Kidney epithelial cell (primary cell): ENCODE measurements at regions not wholly inside any gene's neighbourhood (a gene's known extent, or its start where the extent isn't known, plus 50 kb on each side); places are given as distances from the start of the nearest gene placed in this dataset.

ENCODE experiments used
- DNase-seq: peaks from one replicate; pipeline ENCODE4 v3.0.0-alpha.2; 2010; ENCODE audit warnings: low read depth
- H3K27me3 ChIP-seq: 2 replicates; pipeline ENCODE4 v1.6.0; 2011; ENCODE audit warnings: low read length; ENCODE audit not compliant: control insufficient read depth, insufficient read depth
- H3K36me3 ChIP-seq: 2 replicates; pipeline ENCODE4 v1.5.1; 2011; ENCODE audit warnings: low read length; ENCODE audit not compliant: control insufficient read depth, insufficient read depth
- H3K4me3 ChIP-seq: 2 replicates; pipeline ENCODE4 v1.5.1; 2011; ENCODE audit warnings: low read depth, mild to moderate bottlenecking, control low read depth, low read length
- CTCF ChIP-seq: IDR thresholded peaks from 2 replicates; pipeline ENCODE4 v1.5.1; 2011; ENCODE audit warnings: mild to moderate bottlenecking, moderate library complexity, low read length, control low read depth, inconsistent platforms; ENCODE audit not compliant: insufficient read depth, poor library complexity, severe bottlenecking

GRCh38 chr6:48695872-48696271 lies 584.9 kb upstream of the PTCHD4 start:
- TF ChIP-seq CTCF, result no peak
- DNase-seq, result no peak
- no peaks in the 10 kb centered on the region for H3K36me3 ChIP-seq

GRCh38 chr6:48691420-48691819 lies 580.4 kb upstream of the PTCHD4 start:
- Histone ChIP-seq H3K4me3 (no peak overlapping the region), H3K36me3 (no peaks in the 10 kb centered on the region), H3K27me3 (no peaks in the 10 kb centered on the region)
- TF ChIP-seq CTCF, result no peak
- DNase-seq, result no peak

More at GRCh38 chr6:48695872-48696271, 584.9 kb upstream of the PTCHD4 start:
- H3K4me3 ChIP-seq, result no peak overlapping the region
- H3K27me3 ChIP-seq, result no peaks in the 10 kb centered on the region

DNA sequence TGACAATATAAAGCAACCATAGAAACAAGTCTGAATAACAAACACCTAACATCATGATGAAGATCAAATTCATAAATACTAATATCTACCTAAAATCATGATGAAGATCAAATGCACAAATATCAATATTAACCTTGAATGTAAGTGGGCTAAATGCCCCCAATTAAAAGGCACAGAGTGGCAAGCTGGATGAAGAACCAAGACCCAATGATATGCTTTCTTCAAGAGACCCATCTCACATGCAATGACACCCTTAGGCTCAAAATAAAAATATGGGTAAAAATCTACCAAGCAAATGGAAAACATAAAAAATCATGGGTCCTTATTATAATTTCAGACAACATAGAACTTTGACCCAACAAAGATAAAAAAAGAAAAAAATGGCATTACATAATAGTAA lies 578.5 kb upstream of the PTCHD4 start:
- Histone ChIP-seq H3K27me3 (no peaks in the 10 kb centered on the region), H3K4me3 (no peak overlapping the region), H3K36me3 (no peaks in the 10 kb centered on the region)
- DNase-seq, result no peak
- no peak for TF ChIP-seq CTCF

DNA sequence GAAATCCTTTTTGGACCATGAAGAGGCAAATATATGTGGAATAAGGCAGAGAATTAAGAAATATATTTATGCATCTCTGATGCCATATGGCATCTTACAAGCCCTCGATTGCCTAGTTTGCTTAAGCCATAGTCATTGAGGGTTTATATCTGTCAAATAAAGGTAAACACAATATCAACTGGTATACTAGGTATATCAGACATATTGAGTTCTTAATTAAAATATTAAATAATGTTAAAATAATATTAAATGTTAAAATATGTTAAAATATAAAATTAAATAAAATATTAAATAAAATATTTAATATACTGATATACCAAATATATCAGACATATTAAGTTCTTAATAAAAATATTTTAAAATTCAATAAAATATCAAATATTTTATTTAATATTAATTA lies 567.4 kb upstream of the PTCHD4 start:
- Histone ChIP-seq H3K27me3 (no peaks in the 10 kb centered on the region), H3K36me3 (no peaks in the 10 kb centered on the region), H3K4me3 (no peak overlapping the region)
- no peak for TF ChIP-seq CTCF
- no peak for DNase-seq

DNA sequence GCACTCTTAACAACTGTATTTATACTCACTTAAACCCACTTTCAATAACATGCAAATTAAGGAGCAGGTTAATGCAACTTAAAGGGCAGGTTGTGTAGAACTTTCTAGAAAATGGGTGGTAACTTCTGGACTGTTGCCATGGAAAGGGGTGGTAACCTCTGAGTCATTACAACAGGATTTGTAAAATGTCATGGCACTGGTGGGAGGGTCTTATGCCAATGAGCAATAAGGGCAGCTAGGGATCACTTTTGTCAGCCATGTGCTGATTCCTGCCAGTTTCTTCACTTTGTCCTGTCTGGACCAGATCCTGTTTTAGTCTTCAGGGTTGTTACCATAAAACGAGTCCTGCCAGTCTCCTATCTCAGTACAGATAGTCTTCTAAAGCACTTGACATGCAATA lies 560.5 kb upstream of the PTCHD4 start:
- no peak for TF ChIP-seq CTCF
- Histone ChIP-seq H3K27me3 (no peaks in the 10 kb centered on the region), H3K36me3 (no peaks in the 10 kb centered on the region), H3K4me3 (no peak overlapping the region)
- DNase-seq, result no peak

DNA sequence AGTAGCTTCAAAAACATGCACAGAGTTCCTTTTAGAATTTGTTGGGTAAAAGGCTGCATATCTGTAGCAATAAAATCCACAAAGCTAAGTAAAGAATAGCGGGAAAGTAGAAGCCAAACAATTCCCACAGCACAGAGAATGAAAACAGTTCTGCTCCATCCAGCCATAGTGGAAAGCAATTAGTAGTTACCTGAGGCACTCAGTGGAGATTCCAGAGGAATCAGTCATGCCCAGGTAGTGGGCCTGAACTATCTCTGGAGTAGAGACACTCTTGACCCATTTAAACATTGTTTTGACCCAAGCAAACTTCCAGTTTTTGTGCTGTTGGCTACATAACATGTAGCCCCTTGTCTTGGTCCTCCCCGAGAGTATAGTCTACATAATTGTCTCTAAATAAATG lies 559.5 kb upstream of the PTCHD4 start:
- H3K27me3 ChIP-seq, result no peaks in the 10 kb centered on the region
- H3K4me3 ChIP-seq, result no peak overlapping the region
- TF ChIP-seq CTCF, result no peak
- no peak for DNase-seq
- no peaks in the 10 kb centered on the region for H3K36me3 ChIP-seq
